Hepatocyte (in vitro differentiated cells): ENCODE measurements at regions not wholly inside any gene's neighbourhood (a gene's known extent, or its start where the extent isn't known, plus 50 kb on each side); places are given as distances from the start of the nearest gene placed in this dataset.

Source experiments
- DNase-seq: peaks from one replicate; pipeline ENCODE4 v3.0.0-alpha.2; 2016; ENCODE audit warnings: low spot score
- H2AFZ ChIP-seq: fragments of 200-600 bp; sonication (generic); 2 replicates; pipeline ENCODE4 v1.6.0; 2016; ENCODE audit warnings: antibody characterized with exemption, mild to moderate bottlenecking
- H3K27ac ChIP-seq: fragments of 200-600 bp; sonication (generic); 2 replicates; pipeline ENCODE4 v1.5.1; 2016; ENCODE audit warnings: mild to moderate bottlenecking
- H3K27me3 ChIP-seq: fragments of 200-600 bp; sonication (generic); 2 replicates; pipeline ENCODE4 v1.6.1; 2016
- H3K36me3 ChIP-seq: fragments of 200-600 bp; sonication (generic); replicated peaks from 2 replicates; pipeline ENCODE4 v1.5.1; 2016; ENCODE audit warnings: low read depth; ENCODE audit not compliant: insufficient read depth
- H3K4me1 ChIP-seq: fragments of 200-600 bp; sonication (generic); 2 replicates; pipeline ENCODE4 v1.5.1; 2016; ENCODE audit warnings: mild to moderate bottlenecking, moderate library complexity; ENCODE audit not compliant: insufficient read depth
- H3K4me2 ChIP-seq: fragments of 200-600 bp; sonication (generic); 2 replicates; pipeline ENCODE4 v1.6.0; 2016
- H3K4me3 ChIP-seq: fragments of 200-600 bp; sonication (generic); 2 replicates; pipeline ENCODE4 v1.5.1; 2016; ENCODE audit warnings: mild to moderate bottlenecking
- H3K79me2 ChIP-seq: fragments of 200-600 bp; sonication (generic); 2 replicates; pipeline ENCODE4 v1.6.0; 2017; ENCODE audit warnings: mild to moderate bottlenecking
- H3K9me2 ChIP-seq: fragments of 200-600 bp; sonication (generic); replicated peaks from 2 replicates; pipeline ENCODE4 v1.6.0; 2017; ENCODE audit warnings: mild to moderate bottlenecking; ENCODE audit not compliant: insufficient read depth
- H3K9me3 ChIP-seq: fragments of 200-600 bp; sonication (generic); 2 replicates; pipeline ENCODE4 v1.5.1; 2016; ENCODE audit warnings: low read depth, mild to moderate bottlenecking
- H4K20me1 ChIP-seq: fragments of 200-600 bp; sonication (generic); 2 replicates; pipeline ENCODE4 v1.6.0; 2016; ENCODE audit warnings: mild to moderate bottlenecking; ENCODE audit not compliant: insufficient read depth, poor library complexity, severe bottlenecking
- CTCF ChIP-seq: fragments of 200-600 bp; sonication (generic); IDR thresholded peaks from 2 replicates; pipeline ENCODE4 v1.5.1; 2016; ENCODE audit warnings: antibody characterized with exemption, mild to moderate bottlenecking; ENCODE audit not compliant: poor library complexity
- EZH2 ChIP-seq: fragments of 200-600 bp; sonication (generic); IDR thresholded peaks from 2 replicates; pipeline ENCODE4 v1.6.1; 2016; ENCODE audit warnings: antibody characterized with exemption, mild to moderate bottlenecking, borderline replicate concordance
- EZH2phosphoT487 ChIP-seq: fragments of 200-600 bp; sonication (generic); IDR thresholded peaks from one replicate; pipeline ENCODE4 v1.6.1; 2018; ENCODE audit warnings: antibody characterized with exemption, mild to moderate bottlenecking, low read depth, moderate library complexity; ENCODE audit not compliant: unreplicated experiment, severe bottlenecking
- WGBS: methylation state at CpG from one replicate; pipeline ENCODE4 v1.1.6; 2016; ENCODE audit warnings: low lambda C conversion rate; ENCODE audit errors: missing lambda C conversion rate; 5-methylcytosine and 5-hydroxymethylcytosine counted together

DNA sequence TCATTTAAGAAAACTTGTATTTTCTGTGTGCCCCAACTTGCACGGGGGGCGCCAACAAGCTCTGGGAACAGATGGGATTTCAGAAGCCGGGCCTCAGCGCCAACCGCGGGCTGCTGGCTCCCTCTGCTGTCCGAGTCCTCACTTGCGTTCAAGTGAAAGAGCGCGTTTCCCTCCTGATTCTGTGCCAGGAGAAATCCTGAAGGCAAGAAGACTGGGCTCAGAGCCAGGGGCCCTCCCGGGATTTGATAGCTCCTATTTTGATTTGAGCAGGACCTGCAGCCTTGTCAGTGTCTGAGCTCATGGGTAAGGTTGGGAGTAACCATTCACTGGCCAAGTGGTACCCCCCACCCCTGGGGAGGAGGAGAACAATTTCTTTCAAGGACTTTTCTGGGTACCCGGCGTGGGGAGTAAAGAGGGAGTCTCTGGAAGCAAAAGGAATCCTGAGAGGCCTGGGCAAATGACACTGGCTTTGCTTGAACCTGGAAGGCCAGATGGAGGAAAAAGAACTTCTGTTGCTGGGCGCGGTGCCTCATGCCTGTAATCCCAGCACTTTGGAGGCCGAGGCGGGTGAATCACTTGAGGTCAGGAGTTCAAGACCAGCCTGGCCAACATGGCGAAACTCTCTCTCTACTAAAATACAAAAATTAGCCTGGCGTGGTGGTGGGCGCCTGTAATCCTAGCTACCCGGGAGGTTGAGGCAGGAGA lies 179.0 kb upstream of the RGS6 start:
- no peaks in the 10 kb centered on the region for H3K79me2 ChIP-seq
- no peaks in the 10 kb centered on the region for H3K36me3 ChIP-seq
- no peaks in the 10 kb centered on the region for H3K9me3 ChIP-seq
- H3K27ac ChIP-seq = no peak overlapping the region
- peak overlapping the region; percentile 61 for H3K4me2 ChIP-seq
- DNase-seq = peak; percentile 92
- 42% methylated on average over 21 of the region's 21 CpGs for WGBS
- no peaks in the 10 kb centered on the region for H4K20me1 ChIP-seq
- peaks cover 3% of the 10 kb centered on the region for H3K4me1 ChIP-seq
- H3K27me3 ChIP-seq = no peaks in the 10 kb centered on the region
- no peak overlapping the region for H3K4me3 ChIP-seq
- TF ChIP-seq EZH2 (no peak), EZH2phosphoT487 (no peak), CTCF (peak; percentile 99)
- H3K9me2 ChIP-seq = no peaks in the 10 kb centered on the region
- no peak overlapping the region for H2AFZ ChIP-seq

- Histone ChIP-seq H3K27me3 (no peaks in the 10 kb centered on the region), H3K36me3 (no peaks in the 10 kb centered on the region), H3K4me3 (no peak overlapping the region), H3K4me1 (peaks cover 3% of the 10 kb centered on the region), H3K9me2 (no peaks in the 10 kb centered on the region), H3K79me2 (no peaks in the 10 kb centered on the region), H3K9me3 (no peaks in the 10 kb centered on the region), H4K20me1 (no peaks in the 10 kb centered on the region), H3K4me2 (no peak overlapping the region), H3K27ac (no peak overlapping the region), H2AFZ (no peak overlapping the region)
- no peak for DNase-seq
- WGBS = 91% methylated on average over 16 of the region's 16 CpGs
- TF ChIP-seq EZH2 = no peak
- TF ChIP-seq EZH2phosphoT487 = no peak
Observed at GRCh38 chr14:71753976-71754375, 178.3 kb upstream of the RGS6 start.

- Histone ChIP-seq H3K9me2 (no peaks in the 10 kb centered on the region), H3K27ac (no peak overlapping the region), H3K4me2 (no peak overlapping the region), H3K4me3 (no peak overlapping the region), H2AFZ (no peak overlapping the region), H4K20me1 (no peaks in the 10 kb centered on the region), H3K36me3 (no peaks in the 10 kb centered on the region), H3K4me1 (peaks cover 3% of the 10 kb centered on the region), H3K27me3 (no peaks in the 10 kb centered on the region), H3K79me2 (no peaks in the 10 kb centered on the region), H3K9me3 (no peaks in the 10 kb centered on the region)
- DNase-seq = no peak
- WGBS = 82% methylated on average over 17 of the region's 17 CpGs
- no peak for TF ChIP-seq EZH2
- no peak for TF ChIP-seq EZH2phosphoT487
- TF ChIP-seq CTCF = no peak
Observed at GRCh38 chr14:71754422-71755095, 177.7 kb upstream of the RGS6 start.

DNA sequence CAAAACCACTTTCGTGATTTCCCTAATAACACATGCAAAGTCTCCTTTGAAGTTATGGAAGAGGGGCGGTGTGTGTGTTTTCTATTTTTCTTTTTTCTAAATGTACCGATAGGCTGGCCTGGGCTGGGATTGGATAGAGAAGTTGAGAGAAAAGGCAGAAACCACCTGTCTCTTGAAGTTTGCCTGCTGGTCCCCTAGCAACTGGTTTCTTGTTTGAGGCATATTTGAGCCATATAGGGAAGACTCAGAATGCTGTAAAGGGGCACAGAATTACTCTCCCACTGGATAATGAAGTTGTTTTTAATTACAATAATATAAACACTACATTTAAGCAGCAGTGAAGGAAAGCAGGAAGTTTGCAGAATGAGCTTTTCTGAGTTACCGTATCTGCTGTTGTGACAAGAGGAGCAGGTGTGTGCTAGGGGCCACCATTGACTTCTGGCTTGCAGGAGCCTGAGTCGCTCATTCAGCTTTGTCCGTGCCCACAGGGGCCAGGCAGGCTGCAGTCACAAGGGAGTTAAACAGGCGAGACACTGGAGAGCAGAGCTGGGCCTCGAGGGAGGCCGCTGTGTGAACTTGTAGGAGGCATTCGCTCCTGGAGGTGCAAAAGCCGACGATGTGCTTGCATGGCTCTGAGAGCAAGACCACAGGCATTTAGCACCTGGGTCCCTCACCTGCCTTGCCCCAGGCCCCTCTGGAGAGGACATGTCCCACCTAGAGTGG lies 173.8 kb upstream of the RGS6 start:
- Histone ChIP-seq H3K36me3 (no peaks in the 10 kb centered on the region), H3K4me1 (peaks cover under 1% of the 10 kb centered on the region), H3K4me2 (no peak overlapping the region), H3K4me3 (no peak overlapping the region), H3K79me2 (no peaks in the 10 kb centered on the region), H2AFZ (no peak overlapping the region), H3K27ac (no peak overlapping the region), H4K20me1 (no peaks in the 10 kb centered on the region), H3K9me3 (no peaks in the 10 kb centered on the region), H3K27me3 (no peaks in the 10 kb centered on the region), H3K9me2 (no peaks in the 10 kb centered on the region)
- no peak for TF ChIP-seq EZH2phosphoT487
- TF ChIP-seq EZH2 = no peak
- TF ChIP-seq CTCF = no peak
- WGBS = 80% methylated on average over 12 of the region's 12 CpGs
- DNase-seq = no peak
